WTC11 (cell line): ENCODE measurements at regions not wholly inside any gene's neighbourhood (a gene's known extent, or its start where the extent isn't known, plus 50 kb on each side); places are given as distances from the start of the nearest gene placed in this dataset.

Experiments
- ATAC-seq: fragments of 200-7000 bp; cut with Tn5 transposase; 2 replicates; pipeline ENCODE4 v1.10.0; 2021; ENCODE audit warnings: mild to moderate bottlenecking, moderate library complexity
- CTCF ChIA-PET: fragments of 300-600 bp; sonication (Branson Sonifier 250); formaldehyde crosslinking; loops from one replicate; lab custom pipeline; 2021; ENCODE audit warnings: antibody characterized with exemption; lab: Charles Lee
- POLR2A ChIA-PET: fragments of 350-600 bp; sonication (Branson Sonifier 250); formaldehyde crosslinking; loops from one replicate; lab custom pipeline; 2021; ENCODE audit warnings: antibody characterized with exemption; lab: Charles Lee
- DNase-seq: peaks from one replicate; pipeline ENCODE4 v3.0.0; 2021; ENCODE audit warnings: low spot score
- H3K27ac Mint-ChIP-seq: 2 replicates; pipeline ENCODE4 v1.8.0; 2021; ENCODE audit warnings: mixed read lengths
- H3K27me3 Mint-ChIP-seq: 2 replicates; pipeline ENCODE4 v1.8.0; 2021; ENCODE audit warnings: low read depth, mild to moderate bottlenecking, moderate library complexity, mixed read lengths
- H3K36me3 Mint-ChIP-seq: 2 replicates; pipeline ENCODE4 v1.8.0; 2021; ENCODE audit warnings: mixed read lengths
- H3K4me1 Mint-ChIP-seq: 2 replicates; pipeline ENCODE4 v1.8.0; 2022; ENCODE audit warnings: mixed read lengths
- H3K4me3 Mint-ChIP-seq: 2 replicates; pipeline ENCODE4 v1.8.0; 2021; ENCODE audit warnings: mild to moderate bottlenecking, moderate library complexity, mixed read lengths
- H3K9me3 Mint-ChIP-seq: 2 replicates; pipeline ENCODE4 v1.8.0; 2021; ENCODE audit warnings: mixed read lengths
- ATF1 ChIP-seq: sonication (generic); formaldehyde crosslinking; IDR thresholded peaks from 2 replicates; pipeline ENCODE4 v1.8.1; 2023; ENCODE audit warnings: mild to moderate bottlenecking, moderate library complexity, missing genetic modification reagents
- ELF4 ChIP-seq: sonication (generic); formaldehyde crosslinking; IDR thresholded peaks from 2 replicates; pipeline ENCODE4 v1.8.1; 2022; ENCODE audit warnings: low read depth, mild to moderate bottlenecking, moderate library complexity, missing genetic modification reagents
- ESRRA ChIP-seq: sonication (generic); formaldehyde crosslinking; IDR thresholded peaks from 2 replicates; pipeline ENCODE4 v1.8.1; 2022; ENCODE audit warnings: mild to moderate bottlenecking, missing genetic modification reagents, borderline replicate concordance
- FOXP1 ChIP-seq: sonication (generic); formaldehyde crosslinking; IDR thresholded peaks from 2 replicates; pipeline ENCODE4 v1.8.0; 2022; ENCODE audit warnings: missing genetic modification reagents, mild to moderate bottlenecking, moderate library complexity, borderline replicate concordance
- GRHL2 ChIP-seq: fragments of 250-450 bp; sonication (Bioruptor Pico); IDR thresholded peaks from 2 replicates; pipeline ENCODE4 v1.8.0; 2022; ENCODE audit warnings: mild to moderate bottlenecking, moderate library complexity; ENCODE audit not compliant: insufficient replicate concordance, severe bottlenecking
- IRF1 ChIP-seq: sonication (generic); formaldehyde crosslinking; IDR thresholded peaks from 2 replicates; pipeline ENCODE4 v1.8.0; 2023; ENCODE audit warnings: missing genetic modification reagents
- OVOL2 ChIP-seq: fragments of 250-450 bp; sonication (Bioruptor Pico); IDR thresholded peaks from 2 replicates; pipeline ENCODE4 v1.9.0; 2021; ENCODE audit warnings: mild to moderate bottlenecking, borderline replicate concordance
- PRRX2 ChIP-seq: fragments of 250-450 bp; sonication (Bioruptor Pico); IDR thresholded peaks from 2 replicates; pipeline ENCODE4 v1.8.0; 2021; ENCODE audit warnings: mild to moderate bottlenecking
- SP1 ChIP-seq: sonication (generic); formaldehyde crosslinking; conservative IDR thresholded peaks from 2 replicates; pipeline ENCODE4 v1.8.1; 2022; ENCODE audit warnings: missing genetic modification reagents
- TEAD4 ChIP-seq: sonication (generic); formaldehyde crosslinking; IDR thresholded peaks from 2 replicates; pipeline ENCODE4 v1.8.0; 2022; ENCODE audit warnings: mild to moderate bottlenecking, missing genetic modification reagents
- ZBTB21 ChIP-seq: sonication (generic); formaldehyde crosslinking; IDR thresholded peaks from 2 replicates; pipeline ENCODE4 v1.8.1; 2023; ENCODE audit warnings: mild to moderate bottlenecking, missing genetic modification reagents, borderline replicate concordance
- ZNF138 ChIP-seq: sonication (generic); formaldehyde crosslinking; conservative IDR thresholded peaks from 2 replicates; pipeline ENCODE4 v1.8.1; 2022; ENCODE audit warnings: mild to moderate bottlenecking, moderate library complexity, missing genetic modification reagents
- ZNF263 ChIP-seq: sonication (generic); formaldehyde crosslinking; IDR thresholded peaks from 2 replicates; pipeline ENCODE4 v1.8.1; 2022; ENCODE audit warnings: low read depth, mild to moderate bottlenecking, moderate library complexity, missing genetic modification reagents
- ZNF423 ChIP-seq: fragments of 250-450 bp; sonication (Bioruptor Pico); IDR thresholded peaks from 2 replicates; pipeline ENCODE4 v2.1.2; 2022; ENCODE audit warnings: mild to moderate bottlenecking, moderate library complexity
- TF ChIP-seq, protein P1 (sequence below): sonication (generic); formaldehyde crosslinking; IDR thresholded peaks from 2 replicates; pipeline ENCODE4 v1.8.1; 2023; ENCODE audit warnings: mild to moderate bottlenecking, missing genetic modification reagents
- TF ChIP-seq, protein P2 (sequence below): sonication (generic); formaldehyde crosslinking; IDR thresholded peaks from 2 replicates; pipeline ENCODE4 v1.8.1; 2022; ENCODE audit warnings: mild to moderate bottlenecking, moderate library complexity, missing genetic modification reagents
- TF ChIP-seq, protein P3 (sequence below): sonication (generic); formaldehyde crosslinking; IDR thresholded peaks from 2 replicates; pipeline ENCODE4 v1.8.0; 2022; ENCODE audit warnings: missing genetic modification reagents
- TF ChIP-seq, protein P4 (sequence below): sonication (generic); formaldehyde crosslinking; IDR thresholded peaks from 2 replicates; pipeline ENCODE4 v1.8.1; 2023; ENCODE audit warnings: mild to moderate bottlenecking, moderate library complexity, missing genetic modification reagents
- TF ChIP-seq, protein P5 (sequence below): sonication (generic); formaldehyde crosslinking; IDR thresholded peaks from 2 replicates; pipeline ENCODE4 v1.8.0; 2022; ENCODE audit warnings: mild to moderate bottlenecking, missing genetic modification reagents
- TF ChIP-seq, protein P6 (sequence below): sonication (generic); formaldehyde crosslinking; IDR thresholded peaks from 2 replicates; pipeline ENCODE4 v1.8.1; 2022; ENCODE audit warnings: low read depth, mild to moderate bottlenecking, moderate library complexity, missing genetic modification reagents, borderline replicate concordance

DNA sequence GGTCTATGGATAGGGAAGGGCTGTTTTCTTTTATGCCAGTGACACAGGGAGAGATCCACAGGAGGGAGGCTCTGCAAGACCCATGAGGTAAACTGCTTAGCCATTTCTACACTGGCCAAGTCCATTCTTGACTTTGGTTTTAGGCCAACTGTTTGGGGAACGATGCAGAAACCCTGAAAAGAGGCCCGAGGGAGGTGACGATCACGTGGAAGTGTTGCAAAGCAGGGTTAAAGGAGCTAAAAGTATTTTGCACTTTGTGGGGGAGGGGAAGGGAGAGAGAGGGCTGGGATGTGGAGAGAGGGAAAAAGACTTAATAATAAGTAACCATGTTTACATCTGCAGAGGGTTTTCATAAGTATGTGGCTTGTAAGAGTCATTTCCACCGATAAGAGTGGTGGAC, 239.7 kb downstream of the EMX2 start:
- no peak for ATAC-seq
- CTCF ChIA-PET, result interaction anchor here (1.7 kb wide), 1 partner anchor 41 kb away, joined by 4 read pairs; no protein-coding TSS in a partner anchor
- Mint-ChIP-seq H3K36me3 (no peaks in the 10 kb centered on the region), H3K27me3 (no peaks in the 10 kb centered on the region; the same call in 1 of the 2 replicates), H3K9me3 (peaks cover 10% of the 10 kb centered on the region), H3K4me3 (no peak overlapping the region), H3K4me1 (no peaks in the 10 kb centered on the region), H3K27ac (no peak overlapping the region)
- TF ChIP-seq ELF4, result no peak
- POLR2A ChIA-PET, result no interaction called here
- no peak for DNase-seq

- H3K9me3 Mint-ChIP-seq, result peaks cover 10% of the 10 kb centered on the region
- DNase-seq (no peak), ATAC-seq (no peak)
- no peaks in the 10 kb centered on the region for H3K4me1 Mint-ChIP-seq
- H3K4me3 Mint-ChIP-seq, result no peak overlapping the region
- TF ChIP-seq, protein P1, sequence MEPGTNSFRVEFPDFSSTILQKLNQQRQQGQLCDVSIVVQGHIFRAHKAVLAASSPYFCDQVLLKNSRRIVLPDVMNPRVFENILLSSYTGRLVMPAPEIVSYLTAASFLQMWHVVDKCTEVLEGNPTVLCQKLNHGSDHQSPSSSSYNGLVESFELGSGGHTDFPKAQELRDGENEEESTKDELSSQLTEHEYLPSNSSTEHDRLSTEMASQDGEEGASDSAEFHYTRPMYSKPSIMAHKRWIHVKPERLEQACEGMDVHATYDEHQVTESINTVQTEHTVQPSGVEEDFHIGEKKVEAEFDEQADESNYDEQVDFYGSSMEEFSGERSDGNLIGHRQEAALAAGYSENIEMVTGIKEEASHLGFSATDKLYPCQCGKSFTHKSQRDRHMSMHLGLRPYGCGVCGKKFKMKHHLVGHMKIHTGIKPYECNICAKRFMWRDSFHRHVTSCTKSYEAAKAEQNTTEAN (CRISPR knock-in tag), result no peak
- TF ChIP-seq, protein P2, sequence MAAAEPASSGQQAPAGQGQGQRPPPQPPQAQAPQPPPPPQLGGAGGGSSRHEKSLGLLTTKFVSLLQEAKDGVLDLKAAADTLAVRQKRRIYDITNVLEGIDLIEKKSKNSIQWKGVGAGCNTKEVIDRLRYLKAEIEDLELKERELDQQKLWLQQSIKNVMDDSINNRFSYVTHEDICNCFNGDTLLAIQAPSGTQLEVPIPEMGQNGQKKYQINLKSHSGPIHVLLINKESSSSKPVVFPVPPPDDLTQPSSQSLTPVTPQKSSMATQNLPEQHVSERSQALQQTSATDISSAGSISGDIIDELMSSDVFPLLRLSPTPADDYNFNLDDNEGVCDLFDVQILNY, result no peak
- TF ChIP-seq GRHL2 (CRISPR knock-in tag) (no peak), ZNF138 (CRISPR knock-in tag) (no peak), ATF1 (CRISPR knock-in tag) (no peak), PRRX2 (no peak), ESRRA (CRISPR knock-in tag) (no peak), SP1 (CRISPR knock-in tag) (no peak)
- TF ChIP-seq, protein P3, sequence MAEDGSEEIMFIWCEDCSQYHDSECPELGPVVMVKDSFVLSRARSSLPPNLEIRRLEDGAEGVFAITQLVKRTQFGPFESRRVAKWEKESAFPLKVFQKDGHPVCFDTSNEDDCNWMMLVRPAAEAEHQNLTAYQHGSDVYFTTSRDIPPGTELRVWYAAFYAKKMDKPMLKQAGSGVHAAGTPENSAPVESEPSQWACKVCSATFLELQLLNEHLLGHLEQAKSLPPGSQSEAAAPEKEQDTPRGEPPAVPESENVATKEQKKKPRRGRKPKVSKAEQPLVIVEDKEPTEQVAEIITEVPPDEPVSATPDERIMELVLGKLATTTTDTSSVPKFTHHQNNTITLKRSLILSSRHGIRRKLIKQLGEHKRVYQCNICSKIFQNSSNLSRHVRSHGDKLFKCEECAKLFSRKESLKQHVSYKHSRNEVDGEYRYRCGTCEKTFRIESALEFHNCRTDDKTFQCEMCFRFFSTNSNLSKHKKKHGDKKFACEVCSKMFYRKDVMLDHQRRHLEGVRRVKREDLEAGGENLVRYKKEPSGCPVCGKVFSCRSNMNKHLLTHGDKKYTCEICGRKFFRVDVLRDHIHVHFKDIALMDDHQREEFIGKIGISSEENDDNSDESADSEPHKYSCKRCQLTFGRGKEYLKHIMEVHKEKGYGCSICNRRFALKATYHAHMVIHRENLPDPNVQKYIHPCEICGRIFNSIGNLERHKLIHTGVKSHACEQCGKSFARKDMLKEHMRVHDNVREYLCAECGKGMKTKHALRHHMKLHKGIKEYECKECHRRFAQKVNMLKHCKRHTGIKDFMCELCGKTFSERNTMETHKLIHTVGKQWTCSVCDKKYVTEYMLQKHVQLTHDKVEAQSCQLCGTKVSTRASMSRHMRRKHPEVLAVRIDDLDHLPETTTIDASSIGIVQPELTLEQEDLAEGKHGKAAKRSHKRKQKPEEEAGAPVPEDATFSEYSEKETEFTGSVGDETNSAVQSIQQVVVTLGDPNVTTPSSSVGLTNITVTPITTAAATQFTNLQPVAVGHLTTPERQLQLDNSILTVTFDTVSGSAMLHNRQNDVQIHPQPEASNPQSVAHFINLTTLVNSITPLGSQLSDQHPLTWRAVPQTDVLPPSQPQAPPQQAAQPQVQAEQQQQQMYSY (CRISPR knock-in tag), result no peak
- TF ChIP-seq, protein P4, sequence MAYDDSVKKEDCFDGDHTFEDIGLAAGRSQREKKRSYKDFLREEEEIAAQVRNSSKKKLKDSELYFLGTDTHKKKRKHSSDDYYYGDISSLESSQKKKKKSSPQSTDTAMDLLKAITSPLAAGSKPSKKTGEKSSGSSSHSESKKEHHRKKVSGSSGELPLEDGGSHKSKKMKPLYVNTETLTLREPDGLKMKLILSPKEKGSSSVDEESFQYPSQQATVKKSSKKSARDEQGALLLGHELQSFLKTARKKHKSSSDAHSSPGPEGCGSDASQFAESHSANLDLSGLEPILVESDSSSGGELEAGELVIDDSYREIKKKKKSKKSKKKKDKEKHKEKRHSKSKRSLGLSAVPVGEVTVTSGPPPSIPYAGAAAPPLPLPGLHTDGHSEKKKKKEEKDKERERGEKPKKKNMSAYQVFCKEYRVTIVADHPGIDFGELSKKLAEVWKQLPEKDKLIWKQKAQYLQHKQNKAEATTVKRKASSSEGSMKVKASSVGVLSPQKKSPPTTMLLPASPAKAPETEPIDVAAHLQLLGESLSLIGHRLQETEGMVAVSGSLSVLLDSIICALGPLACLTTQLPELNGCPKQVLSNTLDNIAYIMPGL (CRISPR knock-in tag), result no peak
- TF ChIP-seq, all 79 proteins: peak for 0
- ChIA-PET POLR2A (no interaction called here), CTCF (no interaction called here)
- Mint-ChIP-seq H3K27ac (no peak overlapping the region), H3K27me3 (no peaks in the 10 kb centered on the region; the same call in 1 of the 2 replicates), H3K36me3 (no peaks in the 10 kb centered on the region)
These were observed 241.3 kb downstream of the EMX2 start for GRCh38 chr10:117783698-117784395.

DNA sequence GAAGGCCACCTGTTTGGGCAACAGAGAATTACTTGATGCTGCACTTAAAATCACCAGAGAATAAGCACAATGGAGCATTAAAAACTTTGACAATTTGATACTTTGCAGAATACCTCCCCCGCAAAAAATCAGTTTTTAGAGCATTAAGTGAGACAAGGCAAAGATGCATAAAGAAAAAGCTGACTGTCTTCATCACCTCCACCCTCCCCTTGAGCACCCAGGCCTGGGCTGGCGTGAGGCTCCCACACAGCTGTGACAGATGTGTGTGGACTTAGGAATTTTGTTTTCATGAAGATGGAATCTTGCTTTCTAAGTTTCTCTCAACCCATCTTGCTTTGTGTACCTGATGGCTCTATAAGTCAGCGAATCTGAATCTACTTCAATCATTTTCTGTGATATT, 242.2 kb downstream of the EMX2 start:
- H3K4me1 Mint-ChIP-seq, result no peaks in the 10 kb centered on the region
- H3K27ac Mint-ChIP-seq, result no peak overlapping the region
- peaks cover 9% of the 10 kb centered on the region for H3K9me3 Mint-ChIP-seq
- CTCF ChIA-PET, result no interaction called here
- ATAC-seq, result no peak
- H3K4me3 Mint-ChIP-seq, result no peak overlapping the region
- POLR2A ChIA-PET, result no interaction called here
- H3K27me3 Mint-ChIP-seq, result no peaks in the 10 kb centered on the region; the same call in 1 of the 2 replicates
- no peaks in the 10 kb centered on the region for H3K36me3 Mint-ChIP-seq
- DNase-seq, result no peak
- TF ChIP-seq ZBTB21 (CRISPR knock-in tag) (no peak), FOXP1 (CRISPR knock-in tag) (no peak), OVOL2 (no peak), IRF1 (no peak), ZNF423 (CRISPR knock-in tag) (no peak), TEAD4 (no peak), SP1 (CRISPR knock-in tag) (no peak), GRHL2 (CRISPR knock-in tag) (no peak), ZNF263 (CRISPR knock-in tag) (no peak)
- TF ChIP-seq, protein P5, sequence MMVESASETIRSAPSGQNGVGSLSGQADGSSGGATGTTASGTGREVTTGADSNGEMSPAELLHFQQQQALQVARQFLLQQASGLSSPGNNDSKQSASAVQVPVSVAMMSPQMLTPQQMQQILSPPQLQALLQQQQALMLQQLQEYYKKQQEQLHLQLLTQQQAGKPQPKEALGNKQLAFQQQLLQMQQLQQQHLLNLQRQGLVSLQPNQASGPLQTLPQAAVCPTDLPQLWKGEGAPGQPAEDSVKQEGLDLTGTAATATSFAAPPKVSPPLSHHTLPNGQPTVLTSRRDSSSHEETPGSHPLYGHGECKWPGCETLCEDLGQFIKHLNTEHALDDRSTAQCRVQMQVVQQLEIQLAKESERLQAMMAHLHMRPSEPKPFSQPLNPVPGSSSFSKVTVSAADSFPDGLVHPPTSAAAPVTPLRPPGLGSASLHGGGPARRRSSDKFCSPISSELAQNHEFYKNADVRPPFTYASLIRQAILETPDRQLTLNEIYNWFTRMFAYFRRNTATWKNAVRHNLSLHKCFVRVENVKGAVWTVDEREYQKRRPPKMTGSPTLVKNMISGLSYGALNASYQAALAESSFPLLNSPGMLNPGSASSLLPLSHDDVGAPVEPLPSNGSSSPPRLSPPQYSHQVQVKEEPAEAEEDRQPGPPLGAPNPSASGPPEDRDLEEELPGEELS, result no peak
- TF ChIP-seq, protein P6, sequence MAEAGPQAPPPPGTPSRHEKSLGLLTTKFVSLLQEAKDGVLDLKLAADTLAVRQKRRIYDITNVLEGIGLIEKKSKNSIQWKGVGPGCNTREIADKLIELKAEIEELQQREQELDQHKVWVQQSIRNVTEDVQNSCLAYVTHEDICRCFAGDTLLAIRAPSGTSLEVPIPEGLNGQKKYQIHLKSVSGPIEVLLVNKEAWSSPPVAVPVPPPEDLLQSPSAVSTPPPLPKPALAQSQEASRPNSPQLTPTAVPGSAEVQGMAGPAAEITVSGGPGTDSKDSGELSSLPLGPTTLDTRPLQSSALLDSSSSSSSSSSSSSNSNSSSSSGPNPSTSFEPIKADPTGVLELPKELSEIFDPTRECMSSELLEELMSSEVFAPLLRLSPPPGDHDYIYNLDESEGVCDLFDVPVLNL, result no peak
